ENCODE measurements at regions not wholly inside any gene's neighbourhood (a gene's known extent, or its start where the extent isn't known, plus 50 kb on each side); places are given as distances from the start of the nearest gene placed in this dataset.
"Not testable (repeated sequence)": the region's sequence is repeated elsewhere in the genome, so short reads cannot be mapped to it uniquely, and the experiment has no call there.

GRCh38 chr6:28809947-28810658, 113.7 kb downstream of the TRIM27 start:
- DNase-seq: no peak

- DNase-seq: no peak
These were observed 113.1 kb downstream of the TRIM27 start for GRCh38 chr6:28810659-28811053.

- DNase-seq: no peak
These were observed 111.9 kb downstream of the TRIM27 start for GRCh38 chr6:28811873-28812272.

- DNase-seq: no peak
These were observed 110.8 kb downstream of the TRIM27 start for GRCh38 chr6:28812778-28813569.

GRCh38 chr6:28814032-28814976, 109.5 kb downstream of the TRIM27 start:
- DNase-seq: no peak

- no peak for DNase-seq
These were observed 107.4 kb downstream of the TRIM27 start for GRCh38 chr6:28816339-28816908.

- DNase-seq: no peak
These were observed 106.6 kb downstream of the TRIM27 start for GRCh38 chr6:28816909-28817807.

GRCh38 chr6:28817808-28818145, 106.0 kb downstream of the TRIM27 start:
- no peak for DNase-seq

GRCh38 chr6:28824793-28825731, 98.7 kb downstream of the TRIM27 start:
- no peak for DNase-seq

- DNase-seq: no peak
These were observed 98.0 kb downstream of the TRIM27 start for GRCh38 chr6:28825732-28826293.

- DNase-seq: not testable (repeated sequence)
These were observed 92.1 kb downstream of the TRIM27 start for GRCh38 chr6:28831683-28832082.

GRCh38 chr6:28836703-28837102, 87.1 kb downstream of the TRIM27 start:
- not testable (repeated sequence) for DNase-seq

GRCh38 chr6:28838289-28838633, 85.5 kb downstream of the TRIM27 start:
- DNase-seq: peak; percentile 4

- no peak for DNase-seq
These were observed 84.9 kb downstream of the TRIM27 start for GRCh38 chr6:28838634-28839442.

- no peak for DNase-seq
These were observed 84.2 kb downstream of the TRIM27 start for GRCh38 chr6:28839443-28840120.

GRCh38 chr6:28841290-28841689, 82.5 kb downstream of the TRIM27 start:
- DNase-seq: no peak

GRCh38 chr6:28848756-28849155, 75.0 kb downstream of the TRIM27 start:
- DNase-seq: not testable (repeated sequence)
